GM19238 (cell line): ENCODE measurements at regions not wholly inside any gene's neighbourhood (a gene's known extent, or its start where the extent isn't known, plus 50 kb on each side); places are given as distances from the start of the nearest gene placed in this dataset.

ENCODE experiments used
- DNase-seq: peaks from one replicate; pipeline ENCODE4 v3.0.0; 2011; ENCODE audit warnings: low spot score; ENCODE audit not compliant: insufficient read length

- DNase-seq: no peak
These were observed 466.5 kb upstream of the ARID1B start for GRCh38 chr6:156310701-156311100.

GRCh38 chr6:156309017-156309416 is 468.2 kb upstream of the ARID1B start:
- no peak for DNase-seq

- no peak for DNase-seq
These were observed 468.6 kb upstream of the ARID1B start for GRCh38 chr6:156308604-156309003.

- no peak for DNase-seq
These were observed 470.6 kb upstream of the ARID1B start for GRCh38 chr6:156306531-156306930.

GRCh38 chr6:156283091-156283490 is 494.1 kb upstream of the ARID1B start:
- no peak for DNase-seq

GRCh38 chr6:156282087-156282486 is 495.1 kb upstream of the ARID1B start:
- DNase-seq: no peak

- no peak for DNase-seq
These were observed 495.9 kb upstream of the ARID1B start for GRCh38 chr6:156281266-156281665.

GRCh38 chr6:156280065-156280464 is 497.1 kb upstream of the ARID1B start:
- DNase-seq: no peak

GRCh38 chr6:156279261-156279969 is 497.8 kb upstream of the ARID1B start:
- no peak for DNase-seq

GRCh38 chr6:156273065-156273711 is 504.0 kb upstream of the ARID1B start:
- DNase-seq: no peak

GRCh38 chr6:156269751-156270369 is 507.3 kb upstream of the ARID1B start:
- DNase-seq: no peak

GRCh38 chr6:156268849-156269248 is 508.3 kb upstream of the ARID1B start:
- DNase-seq: no peak

- DNase-seq: no peak
These were observed 515.2 kb upstream of the ARID1B start for GRCh38 chr6:156262014-156262413.

- no peak for DNase-seq
These were observed 516.4 kb upstream of the ARID1B start for GRCh38 chr6:156260815-156261214.

GRCh38 chr6:156258981-156259380 is 518.2 kb upstream of the ARID1B start:
- DNase-seq: no peak

GRCh38 chr6:156256161-156256560 is 521.0 kb upstream of the ARID1B start:
- DNase-seq: no peak

- no peak for DNase-seq
These were observed 522.9 kb upstream of the ARID1B start for GRCh38 chr6:156254240-156254639.

GRCh38 chr6:156250593-156250992 is 526.6 kb upstream of the ARID1B start:
- DNase-seq: no peak

- no peak for DNase-seq
These were observed 535.0 kb upstream of the ARID1B start for GRCh38 chr6:156242206-156242605.

- no peak for DNase-seq
These were observed 546.0 kb upstream of the ARID1B start for GRCh38 chr6:156231026-156231765.

- DNase-seq: no peak
These were observed 557.2 kb upstream of the ARID1B start for GRCh38 chr6:156219973-156220372.

- no peak for DNase-seq
These were observed 571.5 kb upstream of the ARID1B start for GRCh38 chr6:156205678-156206077.
